ENCODE measurements at regions not wholly inside any gene's neighbourhood (a gene's known extent, or its start where the extent isn't known, plus 50 kb on each side); places are given as distances from the start of the nearest gene placed in this dataset.

GRCh38 chr7:53743697-53744402 lies 708.4 kb downstream of the POM121L12 start:
- TF ChIP-seq POLR2A (IDR thresholded peaks at IDR 0.05; ENCODE audit: low read length) (no peak), GATA1 (IDR thresholded peaks at IDR 0.05; ENCODE audit: low read depth, low read length) (no peak)
